ENCODE measurements at regions not wholly inside any gene's neighbourhood (a gene's known extent, or its start where the extent isn't known, plus 50 kb on each side); places are given as distances from the start of the nearest gene placed in this dataset.

GRCh38 chr11:44423289-44423688 lies 113.3 kb upstream of the ALX4 start:
- TF ChIP-seq CTCF (IDR thresholded peaks at IDR 0.05), result no peak
- Histone ChIP-seq H3K4me3 (no peak overlapping the region), H3K27ac (no peak overlapping the region), H3K4me1 (no peaks in the 10 kb centered on the region), H3K9me3 (no peaks in the 10 kb centered on the region), H3K36me3 (no peaks in the 10 kb centered on the region), H3K27me3 (no peaks in the 10 kb centered on the region)
- no peak for DNase-seq (ENCODE audit: low spot score)

GRCh38 chr11:44424841-44425240 lies 114.9 kb upstream of the ALX4 start:
- Histone ChIP-seq H3K36me3 (no peaks in the 10 kb centered on the region), H3K27ac (no peak overlapping the region), H3K9me3 (no peaks in the 10 kb centered on the region), H3K27me3 (no peaks in the 10 kb centered on the region), H3K4me1 (no peaks in the 10 kb centered on the region), H3K4me3 (no peak overlapping the region)
- TF ChIP-seq CTCF (IDR thresholded peaks at IDR 0.05), result no peak
- no peak for DNase-seq (ENCODE audit: low spot score)

GRCh38 chr11:44426119-44426518 lies 116.2 kb upstream of the ALX4 start:
- no peaks in the 10 kb centered on the region for H3K36me3 ChIP-seq
- no peak overlapping the region for H3K27ac ChIP-seq
- no peaks in the 10 kb centered on the region for H3K27me3 ChIP-seq
- DNase-seq (ENCODE audit: low spot score), result no peak
- TF ChIP-seq CTCF (IDR thresholded peaks at IDR 0.05), result no peak
- H3K4me3 ChIP-seq, result no peak overlapping the region
- H3K4me1 ChIP-seq, result no peaks in the 10 kb centered on the region
- H3K9me3 ChIP-seq, result no peaks in the 10 kb centered on the region

DNA sequence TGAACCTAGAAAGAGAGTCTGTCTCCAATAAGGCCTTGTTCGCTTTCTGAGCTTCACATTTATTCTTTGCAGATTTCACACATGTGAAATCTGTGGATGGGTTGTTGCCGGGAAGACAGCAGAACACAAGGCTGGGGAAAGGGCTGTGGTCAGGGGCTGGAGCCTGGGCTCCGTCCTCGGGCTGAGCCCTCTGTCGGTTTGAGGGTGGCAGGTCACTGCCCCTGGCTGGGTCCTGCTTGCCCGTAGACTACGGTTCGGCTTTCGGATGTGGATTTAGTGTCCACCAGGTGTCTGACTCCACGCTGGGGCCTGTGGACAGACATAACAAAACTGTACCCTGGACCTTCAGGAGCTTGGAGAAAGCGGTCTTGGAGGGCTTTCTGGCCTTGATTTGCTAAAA lies 117.0 kb upstream of the ALX4 start:
- H3K27me3 ChIP-seq, result no peaks in the 10 kb centered on the region
- H3K4me1 ChIP-seq, result no peaks in the 10 kb centered on the region
- H3K4me3 ChIP-seq, result no peak overlapping the region
- H3K36me3 ChIP-seq, result no peaks in the 10 kb centered on the region
- no peak for TF ChIP-seq CTCF (IDR thresholded peaks at IDR 0.05)
- no peak overlapping the region for H3K27ac ChIP-seq
- no peaks in the 10 kb centered on the region for H3K9me3 ChIP-seq
- DNase-seq (ENCODE audit: low spot score), result no peak

DNA sequence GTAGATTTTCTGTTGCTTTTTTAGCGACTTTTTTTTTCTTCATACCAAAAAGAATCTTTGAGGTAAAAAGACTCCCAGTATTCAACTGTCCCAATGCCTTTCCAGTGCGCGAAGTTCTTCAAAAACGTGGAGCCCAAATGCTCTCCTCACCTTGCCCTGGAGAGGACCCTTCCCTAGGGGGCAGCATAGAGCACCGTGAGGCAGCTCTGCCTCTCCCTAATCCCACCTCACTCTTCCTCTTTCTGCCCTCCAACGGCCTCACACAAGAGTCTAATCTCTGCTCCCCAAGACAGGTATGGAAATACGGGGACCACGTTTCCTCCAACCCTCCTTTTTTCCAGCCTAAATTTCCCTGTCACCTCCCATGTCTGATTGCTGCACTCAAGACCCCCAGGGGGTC lies 117.5 kb upstream of the ALX4 start:
- no peak overlapping the region for H3K4me3 ChIP-seq
- H3K4me1 ChIP-seq, result no peaks in the 10 kb centered on the region
- no peak overlapping the region for H3K27ac ChIP-seq
- no peaks in the 10 kb centered on the region for H3K27me3 ChIP-seq
- no peaks in the 10 kb centered on the region for H3K36me3 ChIP-seq
- peak in 1 of 2 donors; percentile 25 for TF ChIP-seq CTCF (IDR thresholded peaks at IDR 0.05)
- DNase-seq (ENCODE audit: low spot score), result no peak
- H3K9me3 ChIP-seq, result no peaks in the 10 kb centered on the region

GRCh38 chr11:44430140-44430539 lies 120.2 kb upstream of the ALX4 start:
- Histone ChIP-seq H3K4me1 (no peaks in the 10 kb centered on the region), H3K27me3 (no peaks in the 10 kb centered on the region), H3K4me3 (no peak overlapping the region), H3K9me3 (no peaks in the 10 kb centered on the region), H3K36me3 (no peaks in the 10 kb centered on the region), H3K27ac (no peak overlapping the region)
- no peak for TF ChIP-seq CTCF (IDR thresholded peaks at IDR 0.05)
- no peak for DNase-seq (ENCODE audit: low spot score)
